LNCaP clone FGC (cell line): ENCODE measurements at regions not wholly inside any gene's neighbourhood (a gene's known extent, or its start where the extent isn't known, plus 50 kb on each side); places are given as distances from the start of the nearest gene placed in this dataset.
A peak's percentile ranks its signal among the peaks of the same experiment; 100 is the strongest.

Source experiments
- DNase-seq: peaks from one replicate; pipeline ENCODE4 v3.0.0-alpha.2; 2011; ENCODE audit warnings: low read depth
- H3K4me3 ChIP-seq: 2 replicates; pipeline ENCODE4 v1.5.1; 2011; ENCODE audit warnings: mild to moderate bottlenecking, low read depth, low read length, control low read depth
- CTCF ChIP-seq: IDR thresholded peaks from 2 replicates; pipeline ENCODE4 v1.5.1; 2012; ENCODE audit warnings: mild to moderate bottlenecking; ENCODE audit not compliant: control insufficient read depth, insufficient read depth; ENCODE audit errors: extremely low read depth

GRCh38 chr11:31870609-31871309 is 59.6 kb upstream of the PAX6 start:
- peak; percentile 87 for TF ChIP-seq CTCF
- DNase-seq, result peak; percentile 26
- no peak overlapping the region for H3K4me3 ChIP-seq

- no peak overlapping the region for H3K4me3 ChIP-seq
- DNase-seq, result no peak
- no peak for TF ChIP-seq CTCF
Measured at GRCh38 chr11:31869986-31870385, 58.9 kb upstream of the PAX6 start.

- no peak for DNase-seq
- TF ChIP-seq CTCF, result no peak
- no peak overlapping the region for H3K4me3 ChIP-seq
Measured at GRCh38 chr11:31865606-31866300, 54.6 kb upstream of the PAX6 start.

- H3K4me3 ChIP-seq, result no peak overlapping the region
- no peak for TF ChIP-seq CTCF
- DNase-seq, result no peak
Measured at GRCh38 chr11:31863170-31863832, 52.2 kb upstream of the PAX6 start.

- DNase-seq, result no peak
- no peak overlapping the region for H3K4me3 ChIP-seq
- no peak for TF ChIP-seq CTCF
Measured at GRCh38 chr11:31861011-31861410, 49.9 kb upstream of the PAX6 start.
